ENCODE measurements at regions not wholly inside any gene's neighbourhood (a gene's known extent, or its start where the extent isn't known, plus 50 kb on each side); places are given as distances from the start of the nearest gene placed in this dataset.

DNA sequence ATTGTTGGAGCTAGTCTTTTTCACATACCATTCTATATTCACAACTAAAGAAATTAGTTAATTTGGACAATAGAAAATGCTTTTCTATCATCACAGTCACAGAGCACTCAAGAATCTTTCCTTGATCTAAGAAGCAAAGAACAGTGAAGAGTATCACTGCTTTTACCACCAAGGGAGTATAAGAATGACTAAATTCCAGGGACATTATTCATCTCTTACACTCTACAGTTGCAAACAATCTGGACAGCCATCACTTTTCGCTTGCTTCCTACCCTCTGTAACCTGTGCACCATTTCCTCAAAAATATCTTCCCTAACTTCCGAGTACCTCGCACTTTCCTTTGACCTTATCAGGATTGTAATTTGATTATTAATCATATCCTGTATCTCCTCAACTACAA lies 359.5 kb upstream of the TMCO5A start:
- ChIA-PET CTCF (no interaction called here), POLR2A (no interaction called here)
- DNase-seq (ENCODE audit: low read depth), result no peak
- no peaks in the 10 kb centered on the region for H3K36me3 ChIP-seq (ENCODE audit: control insufficient read depth, insufficient read depth, low read length)
- TF ChIP-seq, protein P1, sequence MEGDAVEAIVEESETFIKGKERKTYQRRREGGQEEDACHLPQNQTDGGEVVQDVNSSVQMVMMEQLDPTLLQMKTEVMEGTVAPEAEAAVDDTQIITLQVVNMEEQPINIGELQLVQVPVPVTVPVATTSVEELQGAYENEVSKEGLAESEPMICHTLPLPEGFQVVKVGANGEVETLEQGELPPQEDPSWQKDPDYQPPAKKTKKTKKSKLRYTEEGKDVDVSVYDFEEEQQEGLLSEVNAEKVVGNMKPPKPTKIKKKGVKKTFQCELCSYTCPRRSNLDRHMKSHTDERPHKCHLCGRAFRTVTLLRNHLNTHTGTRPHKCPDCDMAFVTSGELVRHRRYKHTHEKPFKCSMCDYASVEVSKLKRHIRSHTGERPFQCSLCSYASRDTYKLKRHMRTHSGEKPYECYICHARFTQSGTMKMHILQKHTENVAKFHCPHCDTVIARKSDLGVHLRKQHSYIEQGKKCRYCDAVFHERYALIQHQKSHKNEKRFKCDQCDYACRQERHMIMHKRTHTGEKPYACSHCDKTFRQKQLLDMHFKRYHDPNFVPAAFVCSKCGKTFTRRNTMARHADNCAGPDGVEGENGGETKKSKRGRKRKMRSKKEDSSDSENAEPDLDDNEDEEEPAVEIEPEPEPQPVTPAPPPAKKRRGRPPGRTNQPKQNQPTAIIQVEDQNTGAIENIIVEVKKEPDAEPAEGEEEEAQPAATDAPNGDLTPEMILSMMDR (IDR thresholded peaks at IDR 0.05; ENCODE audit: insufficient read depth, low read depth, low read length), result no peak
- H3K27me3 ChIP-seq (ENCODE audit: control insufficient read depth, insufficient read depth, low read length), result no peaks in the 10 kb centered on the region
- H3K4me3 ChIP-seq (ENCODE audit: low read depth, low read length), result no peak overlapping the region

- CTCF ChIA-PET, result interaction anchor here (0.6 kb wide), 1 partner anchor 83 kb away, joined by 4 read pairs; no protein-coding TSS in a partner anchor
- DNase-seq (ENCODE audit: low read depth), result no peak
- POLR2A ChIA-PET, result no interaction called here
- H3K36me3 ChIP-seq (ENCODE audit: control insufficient read depth, insufficient read depth, low read length), result no peaks in the 10 kb centered on the region
- TF ChIP-seq, protein P1 (IDR thresholded peaks at IDR 0.05; ENCODE audit: insufficient read depth, low read depth, low read length), result no peak
- H3K4me3 ChIP-seq (ENCODE audit: low read depth, low read length), result no peak overlapping the region
- H3K27me3 ChIP-seq (ENCODE audit: control insufficient read depth, insufficient read depth, low read length), result no peaks in the 10 kb centered on the region
Observed at GRCh38 chr15:37576952-37577351, 357.5 kb upstream of the TMCO5A start.

DNA sequence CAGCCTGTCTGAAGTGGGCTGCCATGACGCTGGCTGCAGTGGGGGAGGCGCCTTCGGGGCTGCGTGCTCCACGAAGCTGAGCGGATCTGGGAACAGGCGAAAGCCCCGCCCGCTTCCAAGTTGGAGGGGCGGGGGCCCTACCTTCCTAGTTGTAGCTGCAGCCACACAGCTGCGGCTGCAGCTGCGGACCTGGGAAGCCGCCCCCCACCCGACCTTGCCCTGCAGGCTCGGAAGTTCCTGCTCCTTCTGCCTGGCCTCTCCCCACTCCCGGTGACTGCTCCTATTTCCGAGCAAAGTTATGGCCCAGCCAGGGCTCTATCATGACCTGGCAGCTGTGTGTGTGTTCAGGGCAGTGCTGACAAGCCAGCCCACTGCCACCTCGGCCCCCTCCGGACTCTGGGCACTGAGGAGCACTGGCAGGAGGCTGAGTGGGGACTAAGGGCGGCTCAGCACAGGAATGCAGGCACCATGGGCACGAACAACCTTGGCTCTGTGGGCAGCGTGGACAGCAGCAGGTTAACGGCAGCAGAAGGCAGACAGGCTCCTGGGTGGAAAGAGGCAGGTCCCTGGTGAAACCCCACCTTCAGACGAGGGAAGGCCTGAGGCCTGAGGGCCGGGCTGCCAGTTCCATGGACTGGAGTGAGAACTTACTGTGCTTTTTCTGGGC lies 352.4 kb upstream of the TMCO5A start:
- Histone ChIP-seq H3K4me3 (ENCODE audit: low read depth, low read length) (no peak overlapping the region), H3K27me3 (ENCODE audit: control insufficient read depth, insufficient read depth, low read length) (no peaks in the 10 kb centered on the region), H3K36me3 (ENCODE audit: control insufficient read depth, insufficient read depth, low read length) (no peaks in the 10 kb centered on the region)
- ChIA-PET POLR2A (no interaction called here), CTCF (no interaction called here)
- TF ChIP-seq, protein P1 (IDR thresholded peaks at IDR 0.05; ENCODE audit: insufficient read depth, low read depth, low read length), result no peak
- DNase-seq (ENCODE audit: low read depth), result no peak

DNA sequence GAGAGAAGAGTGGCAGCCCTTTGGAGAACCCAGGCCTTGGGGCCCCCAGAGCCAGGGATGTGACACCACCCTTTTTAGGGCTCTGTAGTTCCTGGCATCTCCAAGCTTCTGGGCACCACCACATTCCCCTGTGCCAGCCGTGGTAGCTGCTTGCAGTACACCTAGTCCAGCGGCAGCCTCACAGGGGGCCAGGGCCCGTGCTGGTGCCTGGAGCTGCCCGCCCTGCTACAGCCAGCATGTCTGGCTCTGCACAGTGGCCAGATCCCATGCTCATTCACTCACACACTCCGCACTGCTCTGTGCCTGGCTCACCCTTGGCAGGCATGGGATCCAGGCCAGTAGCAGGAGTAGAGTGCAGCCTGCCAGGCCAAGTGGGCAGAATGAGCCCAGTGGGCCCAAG lies 351.6 kb upstream of the TMCO5A start:
- Histone ChIP-seq H3K27me3 (ENCODE audit: control insufficient read depth, insufficient read depth, low read length) (no peaks in the 10 kb centered on the region), H3K4me3 (ENCODE audit: low read depth, low read length) (no peak overlapping the region), H3K36me3 (ENCODE audit: control insufficient read depth, insufficient read depth, low read length) (no peaks in the 10 kb centered on the region)
- DNase-seq (ENCODE audit: low read depth), result no peak
- POLR2A ChIA-PET, result no interaction called here
- TF ChIP-seq, protein P1 (IDR thresholded peaks at IDR 0.05; ENCODE audit: insufficient read depth, low read depth, low read length), result no peak
- CTCF ChIA-PET, result no interaction called here

GRCh38 chr15:37586011-37586583 lies 348.3 kb upstream of the TMCO5A start:
- no peak overlapping the region for H3K4me3 ChIP-seq (ENCODE audit: low read depth, low read length)
- POLR2A ChIA-PET, result no interaction called here
- TF ChIP-seq, protein P1 (IDR thresholded peaks at IDR 0.05; ENCODE audit: insufficient read depth, low read depth, low read length), result no peak
- CTCF ChIA-PET, result no interaction called here
- peak; percentile 37 for DNase-seq (ENCODE audit: low read depth)
- H3K27me3 ChIP-seq (ENCODE audit: control insufficient read depth, insufficient read depth, low read length), result no peaks in the 10 kb centered on the region
- H3K36me3 ChIP-seq (ENCODE audit: control insufficient read depth, insufficient read depth, low read length), result no peaks in the 10 kb centered on the region

Data from BJ (cell line).